ENCODE measurements at regions not wholly inside any gene's neighbourhood (a gene's known extent, or its start where the extent isn't known, plus 50 kb on each side); places are given as distances from the start of the nearest gene placed in this dataset.
"Not testable (repeated sequence)": the region's sequence is repeated elsewhere in the genome, so short reads cannot be mapped to it uniquely, and the experiment has no call there.

DNA sequence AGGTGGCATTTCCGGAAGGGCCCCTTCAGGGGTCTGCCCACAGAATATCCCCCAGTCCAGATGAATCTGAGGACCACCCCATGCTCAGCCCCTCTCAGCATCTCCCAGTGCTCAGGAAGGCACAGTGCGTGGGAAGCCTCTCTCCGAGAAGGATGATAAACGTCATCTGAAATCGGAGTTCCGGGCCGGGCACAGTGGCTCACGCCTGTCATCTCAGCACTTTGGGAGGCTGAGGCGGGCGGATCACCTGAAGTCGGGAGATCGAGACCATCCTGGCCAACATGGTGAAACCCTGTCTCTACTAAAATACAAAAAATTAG, 74.5 kb upstream of the PPP1R26 start:
- H3K27me3 ChIP-seq (ENCODE audit: insufficient read depth, low read length); H2AK5ac ChIP-seq (ENCODE audit: low read length); H3K4me2 ChIP-seq (ENCODE audit: low read length); H3K79me1 ChIP-seq (ENCODE audit: low read length); H3K27ac ChIP-seq (ENCODE audit: low read depth, low read length); H3K18ac ChIP-seq (ENCODE audit: low read length); H2BK120ac ChIP-seq (ENCODE audit: insufficient read depth, low read length, poor library complexity); H4K91ac ChIP-seq (ENCODE audit: low read depth, low read length); H3K4me3 ChIP-seq (ENCODE audit: low read depth, low read length); H3K36me3 ChIP-seq (ENCODE audit: control insufficient read depth in 1 of 2, insufficient read depth in 2 of 2, low read length in 2 of 2); H4K12ac ChIP-seq (ENCODE audit: low read depth, low read length); H3K14ac ChIP-seq (ENCODE audit: low read length); H3K4ac ChIP-seq (ENCODE audit: low read depth, low read length); H3K4me1 ChIP-seq (ENCODE audit: control insufficient read depth in 1 of 2, insufficient read depth in 2 of 2, low read length in 2 of 2); H2BK12ac ChIP-seq (ENCODE audit: low read length); H3K79me2 ChIP-seq (ENCODE audit: control insufficient read depth, insufficient read depth, low read length, poor library complexity); H2BK5ac ChIP-seq (ENCODE audit: low read depth, low read length, poor library complexity); H2AFZ ChIP-seq (ENCODE audit: insufficient read depth, low read length, poor library complexity); H4K8ac ChIP-seq (ENCODE audit: low read depth, low read length); H3K9me3 ChIP-seq (ENCODE audit: insufficient read depth, low read depth, low read length); DNase-seq; H3K23ac ChIP-seq (ENCODE audit: low read length); H3K9ac ChIP-seq (ENCODE audit: low read length): not testable (repeated sequence)
- no CpG with 5 or more reads among the region's 12 CpGs for WGBS (ENCODE audit: extremely low coverage, insufficient coverage, insufficient read length)

DNA sequence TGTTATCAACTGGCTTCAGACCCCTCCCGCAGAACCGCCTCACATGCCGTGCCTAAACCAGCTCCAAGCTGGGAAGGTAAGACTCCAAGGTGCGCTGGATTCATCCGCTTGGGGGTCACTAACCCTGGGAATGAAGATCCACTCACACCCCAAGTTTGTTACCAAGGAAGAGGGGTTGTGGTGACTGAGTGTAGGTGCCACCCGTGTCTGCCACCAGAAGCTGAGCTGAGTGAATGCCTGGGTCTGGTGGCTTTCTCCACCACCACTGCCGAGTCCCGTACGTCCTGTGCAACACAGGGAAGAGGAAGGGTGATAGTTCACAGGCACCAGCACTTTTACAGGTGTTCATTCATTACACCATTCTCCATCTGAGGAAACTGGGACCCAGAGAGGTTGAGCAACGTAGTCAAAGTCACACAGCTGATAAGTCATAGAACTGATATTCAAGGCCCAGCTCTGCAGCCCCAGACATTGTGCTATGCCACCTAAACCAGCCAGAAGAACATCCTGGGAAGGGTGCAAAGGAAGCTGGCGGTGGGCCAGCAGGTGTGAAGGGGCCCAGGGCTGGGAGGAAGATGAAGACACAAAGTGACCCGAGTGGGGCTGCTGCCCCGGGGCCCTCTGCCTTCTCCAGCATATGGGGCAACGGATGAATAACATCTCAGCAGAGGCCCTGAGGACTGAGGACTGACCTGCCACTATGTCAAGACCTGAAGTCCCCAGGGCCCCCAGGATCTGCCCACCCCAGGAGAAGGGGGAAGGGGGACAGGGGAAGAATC, 70.9 kb upstream of the PPP1R26 start:
- no peak for DNase-seq
- no peak overlapping the region for H3K4ac ChIP-seq (ENCODE audit: low read depth, low read length)
- no peak overlapping the region for H3K4me2 ChIP-seq (ENCODE audit: low read length)
- no peaks in the 10 kb centered on the region for H3K4me1 ChIP-seq (ENCODE audit: control insufficient read depth in 1 of 2, insufficient read depth in 2 of 2, low read length in 2 of 2)
- H2BK12ac ChIP-seq (ENCODE audit: low read length): no peak overlapping the region
- H3K79me2 ChIP-seq (ENCODE audit: control insufficient read depth, insufficient read depth, low read length, poor library complexity): no peaks in the 10 kb centered on the region
- H2AFZ ChIP-seq (ENCODE audit: insufficient read depth, low read length, poor library complexity): no peak overlapping the region
- H3K18ac ChIP-seq (ENCODE audit: low read length): no peak overlapping the region
- no peaks in the 10 kb centered on the region for H3K27me3 ChIP-seq (ENCODE audit: insufficient read depth, low read length)
- no peak overlapping the region for H4K8ac ChIP-seq (ENCODE audit: low read depth, low read length)
- no peak overlapping the region for H4K91ac ChIP-seq (ENCODE audit: low read depth, low read length)
- no peak overlapping the region for H3K9ac ChIP-seq (ENCODE audit: low read length)
- H2BK120ac ChIP-seq (ENCODE audit: insufficient read depth, low read length, poor library complexity): no peak overlapping the region
- H3K9me3 ChIP-seq (ENCODE audit: insufficient read depth, low read depth, low read length): peaks cover 1% of the 10 kb centered on the region
- no peak overlapping the region for H3K4me3 ChIP-seq (ENCODE audit: low read depth, low read length)
- no peak overlapping the region for H4K12ac ChIP-seq (ENCODE audit: low read depth, low read length)
- no peaks in the 10 kb centered on the region for H3K79me1 ChIP-seq (ENCODE audit: low read length)
- no peak overlapping the region for H2BK5ac ChIP-seq (ENCODE audit: low read depth, low read length, poor library complexity)
- no peak overlapping the region for H3K14ac ChIP-seq (ENCODE audit: low read length)
- no peak overlapping the region for H3K23ac ChIP-seq (ENCODE audit: low read length)
- WGBS (ENCODE audit: extremely low coverage, insufficient coverage, insufficient read length): no CpG with 5 or more reads among the region's 14 CpGs
- no peaks in the 10 kb centered on the region for H3K36me3 ChIP-seq (ENCODE audit: control insufficient read depth in 1 of 2, insufficient read depth in 2 of 2, low read length in 2 of 2)
- no peak overlapping the region for H3K27ac ChIP-seq (ENCODE audit: low read depth, low read length)
- H2AK5ac ChIP-seq (ENCODE audit: low read length): no peak overlapping the region

DNA sequence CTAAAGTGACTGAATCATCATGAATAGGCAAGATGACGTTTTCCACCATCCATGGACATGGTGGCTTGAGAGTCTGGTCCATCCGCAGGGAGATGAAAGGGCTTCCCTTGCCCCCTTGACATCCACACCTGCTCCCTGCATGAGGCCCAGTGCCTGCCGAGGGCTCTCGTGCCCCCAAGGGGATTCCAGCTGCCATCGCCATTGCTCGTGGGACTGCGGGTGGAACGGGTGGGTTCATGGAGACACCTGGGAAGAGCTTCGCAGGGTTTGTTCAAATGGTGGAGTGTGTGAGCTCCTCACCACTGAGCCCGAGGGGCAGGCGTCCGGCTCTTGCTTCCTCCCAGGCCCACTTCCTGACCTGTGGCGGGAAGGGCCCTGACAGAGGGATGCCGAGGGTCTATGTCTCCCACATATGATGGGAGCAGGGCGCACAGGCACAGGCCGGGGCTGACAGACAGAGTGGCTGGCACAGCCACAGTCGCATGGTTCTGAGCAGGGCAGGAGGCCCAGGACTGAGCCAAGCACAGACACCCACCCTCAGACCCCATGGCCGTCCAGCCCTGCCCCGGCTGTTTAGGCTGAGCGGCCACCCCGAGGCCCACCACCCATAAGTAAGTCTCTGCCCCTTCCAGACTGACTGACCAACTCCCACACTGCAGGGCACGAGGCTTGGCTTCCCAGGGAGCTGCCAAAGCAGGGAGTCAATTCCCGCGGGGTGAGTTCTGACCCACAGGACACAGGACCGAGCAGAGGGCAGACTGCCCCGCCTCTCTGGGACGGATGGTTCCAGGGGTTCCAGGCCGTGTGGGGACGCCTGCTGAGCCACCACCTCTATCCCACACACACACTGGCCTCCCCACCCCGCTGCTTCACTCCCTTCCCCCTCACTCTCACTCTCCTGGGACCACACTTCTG, 70.0 kb upstream of the PPP1R26 start:
- DNase-seq: no peak
- Histone ChIP-seq H2AK5ac (ENCODE audit: low read length) (no peak overlapping the region), H2BK120ac (ENCODE audit: insufficient read depth, low read length, poor library complexity) (no peak overlapping the region), H3K4me3 (ENCODE audit: low read depth, low read length) (no peak overlapping the region), H3K4me1 (ENCODE audit: control insufficient read depth in 1 of 2, insufficient read depth in 2 of 2, low read length in 2 of 2) (no peaks in the 10 kb centered on the region), H3K4ac (ENCODE audit: low read depth, low read length) (no peak overlapping the region), H3K27ac (ENCODE audit: low read depth, low read length) (no peak overlapping the region), H3K79me1 (ENCODE audit: low read length) (no peaks in the 10 kb centered on the region), H3K36me3 (ENCODE audit: control insufficient read depth in 1 of 2, insufficient read depth in 2 of 2, low read length in 2 of 2) (no peaks in the 10 kb centered on the region), H2BK12ac (ENCODE audit: low read length) (no peak overlapping the region), H3K79me2 (ENCODE audit: control insufficient read depth, insufficient read depth, low read length, poor library complexity) (no peaks in the 10 kb centered on the region), H3K23ac (ENCODE audit: low read length) (no peak overlapping the region), H2AFZ (ENCODE audit: insufficient read depth, low read length, poor library complexity) (no peak overlapping the region), H3K9ac (ENCODE audit: low read length) (no peak overlapping the region), H4K91ac (ENCODE audit: low read depth, low read length) (no peak overlapping the region), H3K4me2 (ENCODE audit: low read length) (no peak overlapping the region), H2BK5ac (ENCODE audit: low read depth, low read length, poor library complexity) (no peak overlapping the region), H3K27me3 (ENCODE audit: insufficient read depth, low read length) (no peaks in the 10 kb centered on the region), H3K14ac (ENCODE audit: low read length) (no peak overlapping the region), H4K12ac (ENCODE audit: low read depth, low read length) (no peak overlapping the region), H3K18ac (ENCODE audit: low read length) (no peak overlapping the region), H4K8ac (ENCODE audit: low read depth, low read length) (no peak overlapping the region), H3K9me3 (ENCODE audit: insufficient read depth, low read depth, low read length) (no peaks in the 10 kb centered on the region)
- WGBS (ENCODE audit: extremely low coverage, insufficient coverage, insufficient read length): no CpG with 5 or more reads among the region's 30 CpGs

DNA sequence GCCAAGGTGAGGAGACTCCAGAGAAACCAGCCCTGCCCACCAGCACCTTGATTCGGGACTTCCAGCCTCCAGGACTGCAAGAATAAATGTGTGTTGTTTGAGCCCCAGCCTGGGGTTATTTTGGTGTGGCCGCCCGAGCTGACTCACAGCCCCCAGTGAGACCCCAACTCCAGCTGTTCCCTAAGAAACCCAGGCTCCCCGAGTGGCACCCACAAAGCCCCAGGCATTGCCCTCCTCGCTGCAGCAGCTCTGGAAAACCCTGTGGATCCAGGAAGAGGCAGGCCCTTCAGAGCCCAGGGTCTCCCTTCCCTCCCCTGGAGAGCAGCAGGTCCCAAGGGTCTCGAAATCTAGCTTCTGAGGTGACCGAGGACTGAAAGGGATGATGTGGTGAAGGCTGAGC, 69.2 kb upstream of the PPP1R26 start:
- H3K27me3 ChIP-seq (ENCODE audit: insufficient read depth, low read length): no peaks in the 10 kb centered on the region
- no peak overlapping the region for H2AFZ ChIP-seq (ENCODE audit: insufficient read depth, low read length, poor library complexity)
- H2BK120ac ChIP-seq (ENCODE audit: insufficient read depth, low read length, poor library complexity): no peak overlapping the region
- WGBS (ENCODE audit: extremely low coverage, insufficient coverage, insufficient read length): no CpG with 5 or more reads among the region's 7 CpGs
- no peak overlapping the region for H3K14ac ChIP-seq (ENCODE audit: low read length)
- no peak overlapping the region for H4K8ac ChIP-seq (ENCODE audit: low read depth, low read length)
- H2BK5ac ChIP-seq (ENCODE audit: low read depth, low read length, poor library complexity): no peak overlapping the region
- H3K4ac ChIP-seq (ENCODE audit: low read depth, low read length): no peak overlapping the region
- no peaks in the 10 kb centered on the region for H3K79me1 ChIP-seq (ENCODE audit: low read length)
- H3K9ac ChIP-seq (ENCODE audit: low read length): no peak overlapping the region
- H3K9me3 ChIP-seq (ENCODE audit: insufficient read depth, low read depth, low read length): no peaks in the 10 kb centered on the region
- DNase-seq: no peak
- no peak overlapping the region for H4K12ac ChIP-seq (ENCODE audit: low read depth, low read length)
- H3K4me3 ChIP-seq (ENCODE audit: low read depth, low read length): no peak overlapping the region
- H3K27ac ChIP-seq (ENCODE audit: low read depth, low read length): no peak overlapping the region
- no peaks in the 10 kb centered on the region for H3K79me2 ChIP-seq (ENCODE audit: control insufficient read depth, insufficient read depth, low read length, poor library complexity)
- H3K4me1 ChIP-seq (ENCODE audit: control insufficient read depth in 1 of 2, insufficient read depth in 2 of 2, low read length in 2 of 2): no peaks in the 10 kb centered on the region
- no peak overlapping the region for H3K4me2 ChIP-seq (ENCODE audit: low read length)
- no peak overlapping the region for H3K18ac ChIP-seq (ENCODE audit: low read length)
- H3K23ac ChIP-seq (ENCODE audit: low read length): no peak overlapping the region
- H3K36me3 ChIP-seq (ENCODE audit: control insufficient read depth in 1 of 2, insufficient read depth in 2 of 2, low read length in 2 of 2): no peaks in the 10 kb centered on the region
- no peak overlapping the region for H4K91ac ChIP-seq (ENCODE audit: low read depth, low read length)
- H2BK12ac ChIP-seq (ENCODE audit: low read length): no peak overlapping the region
- H2AK5ac ChIP-seq (ENCODE audit: low read length): no peak overlapping the region

All from trophoblast cell (in vitro differentiated cells and primary cell).